ENCODE measurements at regions not wholly inside any gene's neighbourhood (a gene's known extent, or its start where the extent isn't known, plus 50 kb on each side); places are given as distances from the start of the nearest gene placed in this dataset.
A peak's percentile ranks its signal among the peaks of the same experiment; 100 is the strongest.
"Not testable (repeated sequence)": the region's sequence is repeated elsewhere in the genome, so short reads cannot be mapped to it uniquely, and the experiment has no call there.

DNA sequence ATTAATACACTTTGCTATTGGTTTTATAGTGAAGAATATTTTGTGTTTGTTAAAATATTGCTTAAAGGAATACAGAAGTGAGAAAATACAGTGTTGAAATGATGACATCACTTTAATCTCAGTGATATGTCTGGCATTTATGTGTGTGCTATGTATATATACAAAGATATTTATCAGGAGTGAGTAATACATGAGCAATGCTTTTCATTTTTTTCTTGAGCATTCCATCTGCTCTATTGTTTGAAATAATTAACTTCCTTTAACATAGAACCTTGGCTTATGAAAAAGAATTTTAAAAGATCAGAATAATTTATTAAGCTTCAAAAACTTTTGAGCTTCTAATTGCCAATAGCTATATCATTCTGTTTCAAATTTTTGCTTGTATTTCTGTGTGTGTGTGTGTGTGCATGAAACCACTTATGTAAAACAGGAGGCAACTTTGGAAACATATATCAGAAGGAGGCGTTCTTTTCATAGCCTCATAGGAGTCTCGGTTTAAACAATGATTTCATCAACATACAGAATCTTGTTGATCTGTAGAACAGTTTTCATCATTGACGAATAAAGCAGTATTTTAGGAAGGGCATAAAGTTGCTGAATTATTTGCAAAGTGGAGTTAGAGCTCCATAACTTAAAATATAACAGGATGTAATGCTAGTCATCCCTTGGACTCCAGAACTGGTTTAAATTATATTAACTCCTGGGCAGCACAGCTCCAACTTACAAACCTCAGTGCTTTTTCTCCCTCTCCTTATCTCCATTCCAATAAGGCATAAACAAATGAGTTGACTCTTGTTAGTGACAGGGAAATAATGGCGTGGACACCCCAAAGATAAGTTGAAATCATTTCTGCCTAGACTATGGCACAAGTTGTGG lies 228.4 kb upstream of the DGKB start:
- in situ Hi-C loops (cut with HindIII; ENCODE audit: low pct_unique_long_range_greater_than_20kb, low sequenced_read_pairs): no loop called here

DNA sequence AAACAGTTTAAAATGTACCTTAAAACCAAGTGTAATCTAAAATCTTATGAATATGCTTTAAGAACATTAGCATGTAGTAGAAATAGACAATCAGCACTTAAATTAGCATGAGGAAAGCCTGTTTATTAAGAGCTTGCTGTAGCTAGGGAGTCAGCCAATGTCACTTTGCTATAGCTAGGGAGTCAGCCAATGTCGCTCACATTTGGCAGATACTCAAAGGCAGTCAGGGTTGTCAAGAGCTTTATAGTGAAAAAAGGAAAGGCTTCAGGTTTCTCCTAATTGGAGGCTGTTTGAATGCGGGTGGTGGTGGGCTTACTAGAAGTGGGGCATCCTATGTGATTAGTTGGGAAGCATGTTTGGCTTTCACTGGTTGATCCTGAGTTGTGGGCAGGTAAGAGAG lies 226.2 kb upstream of the DGKB start:
- Histone ChIP-seq H3K9me3 (ENCODE audit: control insufficient read depth, insufficient read depth, low read depth, low read length) (no peaks in the 10 kb centered on the region; the same call in 1 of the 2 replicates), H3K36me3 (ENCODE audit: control insufficient read depth, insufficient read depth, low read length) (no peaks in the 10 kb centered on the region), H3K4me3 (ENCODE audit: low read depth in 2 of 2, low read length in 2 of 2) (no peak overlapping the region), H3K4me1 (ENCODE audit: control insufficient read depth, insufficient read depth, low read length) (no peaks in the 10 kb centered on the region; the same call in 1 of the 2 replicates), H3K27me3 (ENCODE audit: control insufficient read depth, insufficient read depth, low read length) (no peaks in the 10 kb centered on the region), H3K27ac (ENCODE audit: low read length) (no peak overlapping the region)
- DNase-seq (ENCODE audit: low read depth, low spot score) (no peak), ATAC-seq (no peak)
- intact Hi-C loops (cut with micrococcal nuclease; ENCODE audit: unreplicated experiment): no loop called here
- no TSS peak for BruUV-seq (replicated peaks)
- POLR2A ChIA-PET: no interaction called here
- in situ Hi-C loops (cut with HindIII; ENCODE audit: low pct_unique_long_range_greater_than_20kb, low sequenced_read_pairs): no loop called here
- CTCF ChIA-PET: no interaction called here
- TF ChIP-seq TCF7L2 (IDR thresholded peaks at IDR 0.05; ENCODE audit: low read depth, low read length): no peak
- no peak for TF ChIP-seq SIN3A (IDR thresholded peaks at IDR 0.05; ENCODE audit: borderline replicate concordance, insufficient read depth, low read depth, low read length)
- TF ChIP-seq, protein P1, sequence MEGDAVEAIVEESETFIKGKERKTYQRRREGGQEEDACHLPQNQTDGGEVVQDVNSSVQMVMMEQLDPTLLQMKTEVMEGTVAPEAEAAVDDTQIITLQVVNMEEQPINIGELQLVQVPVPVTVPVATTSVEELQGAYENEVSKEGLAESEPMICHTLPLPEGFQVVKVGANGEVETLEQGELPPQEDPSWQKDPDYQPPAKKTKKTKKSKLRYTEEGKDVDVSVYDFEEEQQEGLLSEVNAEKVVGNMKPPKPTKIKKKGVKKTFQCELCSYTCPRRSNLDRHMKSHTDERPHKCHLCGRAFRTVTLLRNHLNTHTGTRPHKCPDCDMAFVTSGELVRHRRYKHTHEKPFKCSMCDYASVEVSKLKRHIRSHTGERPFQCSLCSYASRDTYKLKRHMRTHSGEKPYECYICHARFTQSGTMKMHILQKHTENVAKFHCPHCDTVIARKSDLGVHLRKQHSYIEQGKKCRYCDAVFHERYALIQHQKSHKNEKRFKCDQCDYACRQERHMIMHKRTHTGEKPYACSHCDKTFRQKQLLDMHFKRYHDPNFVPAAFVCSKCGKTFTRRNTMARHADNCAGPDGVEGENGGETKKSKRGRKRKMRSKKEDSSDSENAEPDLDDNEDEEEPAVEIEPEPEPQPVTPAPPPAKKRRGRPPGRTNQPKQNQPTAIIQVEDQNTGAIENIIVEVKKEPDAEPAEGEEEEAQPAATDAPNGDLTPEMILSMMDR (IDR thresholded peaks at IDR 0.05): no peak
- TF ChIP-seq, protein P2, sequence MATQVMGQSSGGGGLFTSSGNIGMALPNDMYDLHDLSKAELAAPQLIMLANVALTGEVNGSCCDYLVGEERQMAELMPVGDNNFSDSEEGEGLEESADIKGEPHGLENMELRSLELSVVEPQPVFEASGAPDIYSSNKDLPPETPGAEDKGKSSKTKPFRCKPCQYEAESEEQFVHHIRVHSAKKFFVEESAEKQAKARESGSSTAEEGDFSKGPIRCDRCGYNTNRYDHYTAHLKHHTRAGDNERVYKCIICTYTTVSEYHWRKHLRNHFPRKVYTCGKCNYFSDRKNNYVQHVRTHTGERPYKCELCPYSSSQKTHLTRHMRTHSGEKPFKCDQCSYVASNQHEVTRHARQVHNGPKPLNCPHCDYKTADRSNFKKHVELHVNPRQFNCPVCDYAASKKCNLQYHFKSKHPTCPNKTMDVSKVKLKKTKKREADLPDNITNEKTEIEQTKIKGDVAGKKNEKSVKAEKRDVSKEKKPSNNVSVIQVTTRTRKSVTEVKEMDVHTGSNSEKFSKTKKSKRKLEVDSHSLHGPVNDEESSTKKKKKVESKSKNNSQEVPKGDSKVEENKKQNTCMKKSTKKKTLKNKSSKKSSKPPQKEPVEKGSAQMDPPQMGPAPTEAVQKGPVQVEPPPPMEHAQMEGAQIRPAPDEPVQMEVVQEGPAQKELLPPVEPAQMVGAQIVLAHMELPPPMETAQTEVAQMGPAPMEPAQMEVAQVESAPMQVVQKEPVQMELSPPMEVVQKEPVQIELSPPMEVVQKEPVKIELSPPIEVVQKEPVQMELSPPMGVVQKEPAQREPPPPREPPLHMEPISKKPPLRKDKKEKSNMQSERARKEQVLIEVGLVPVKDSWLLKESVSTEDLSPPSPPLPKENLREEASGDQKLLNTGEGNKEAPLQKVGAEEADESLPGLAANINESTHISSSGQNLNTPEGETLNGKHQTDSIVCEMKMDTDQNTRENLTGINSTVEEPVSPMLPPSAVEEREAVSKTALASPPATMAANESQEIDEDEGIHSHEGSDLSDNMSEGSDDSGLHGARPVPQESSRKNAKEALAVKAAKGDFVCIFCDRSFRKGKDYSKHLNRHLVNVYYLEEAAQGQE (IDR thresholded peaks at IDR 0.05; ENCODE audit: insufficient read depth in 1 of 2, low read depth in 2 of 2, low read length in 1 of 2): no peak
- no peak for TF ChIP-seq POLR2AphosphoS5 (IDR thresholded peaks at IDR 0.05; ENCODE audit: low read depth, low read length)

More for the DNA sequence above, 228.4 kb upstream of the DGKB start:
- no peak overlapping the region for H3K4me3 ChIP-seq (ENCODE audit: low read depth in 2 of 2, low read length in 2 of 2)
- POLR2A ChIA-PET: no interaction called here
- H3K27ac ChIP-seq (ENCODE audit: low read length): no peak overlapping the region
- ATAC-seq (peak; percentile 84; the same call in 1 of the 2 replicates), DNase-seq (ENCODE audit: low read depth, low spot score) (no peak)
- BruUV-seq (replicated peaks): no TSS peak
- H3K4me1 ChIP-seq (ENCODE audit: control insufficient read depth, insufficient read depth, low read length): no peaks in the 10 kb centered on the region; the same call in 1 of the 2 replicates
- CTCF ChIA-PET: no interaction called here
- no peaks in the 10 kb centered on the region for H3K27me3 ChIP-seq (ENCODE audit: control insufficient read depth, insufficient read depth, low read length)
- intact Hi-C loops (cut with micrococcal nuclease; ENCODE audit: unreplicated experiment): no loop called here
- no peaks in the 10 kb centered on the region; the same call in 1 of the 2 replicates for H3K9me3 ChIP-seq (ENCODE audit: control insufficient read depth, insufficient read depth, low read depth, low read length)
- no peaks in the 10 kb centered on the region for H3K36me3 ChIP-seq (ENCODE audit: control insufficient read depth, insufficient read depth, low read length)
- TF ChIP-seq, protein P1 (IDR thresholded peaks at IDR 0.05): no peak

DNA sequence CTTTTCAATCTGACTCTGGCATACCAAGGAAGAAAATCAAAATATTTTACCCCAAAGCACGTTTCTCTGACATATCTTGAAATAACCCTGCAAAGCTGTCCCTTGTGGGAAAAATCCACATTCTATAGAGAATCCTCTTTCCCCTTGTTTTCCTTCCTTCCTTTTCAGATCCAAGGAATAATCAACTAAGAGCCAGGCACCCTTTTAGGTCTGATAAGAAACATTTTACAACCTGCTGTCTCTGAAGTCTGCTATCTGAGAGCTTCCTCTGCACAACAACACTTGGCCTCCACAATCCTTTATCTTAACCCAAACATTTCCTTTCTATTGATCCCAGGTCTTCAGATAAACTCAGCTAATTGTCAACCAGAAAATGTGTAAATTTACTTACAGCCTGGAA lies 224.1 kb upstream of the DGKB start:
- CTCF ChIA-PET; intact Hi-C loops (cut with micrococcal nuclease; ENCODE audit: unreplicated experiment); BruUV-seq (replicated peaks): not testable (repeated sequence)

More for the DNA sequence above, 224.1 kb upstream of the DGKB start:
- H3K4me1 ChIP-seq (ENCODE audit: control insufficient read depth, insufficient read depth, low read length); H3K4me3 ChIP-seq (ENCODE audit: low read depth in 2 of 2, low read length in 2 of 2); H3K27ac ChIP-seq (ENCODE audit: low read length); in situ Hi-C loops (cut with HindIII; ENCODE audit: low pct_unique_long_range_greater_than_20kb, low sequenced_read_pairs); ATAC-seq; H3K9me3 ChIP-seq (ENCODE audit: control insufficient read depth, insufficient read depth, low read depth, low read length); DNase-seq (ENCODE audit: low read depth, low spot score); H3K27me3 ChIP-seq (ENCODE audit: control insufficient read depth, insufficient read depth, low read length); H3K36me3 ChIP-seq (ENCODE audit: control insufficient read depth, insufficient read depth, low read length): not testable (repeated sequence)
- POLR2A ChIA-PET: interaction anchor here (0.6 kb wide), 1 partner anchor 42 kb away, joined by 5 read pairs; no protein-coding TSS in a partner anchor
